ENCODE measurements at regions not wholly inside any gene's neighbourhood (a gene's known extent, or its start where the extent isn't known, plus 50 kb on each side); places are given as distances from the start of the nearest gene placed in this dataset.

GRCh38 chr11:111177037-111177871, 68.3 kb upstream of the POU2AF2 start:
- TF ChIP-seq CTCF (IDR thresholded peaks at IDR 0.05) (no peak), POLR2AphosphoS5 (IDR thresholded peaks at IDR 0.05; ENCODE audit: low read depth, low read length) (no peak), REST (IDR thresholded peaks at IDR 0.05; ENCODE audit: insufficient read depth in 1 of 2, low read depth in 2 of 2, low read length in 1 of 2) (no peak), TCF7L2 (IDR thresholded peaks at IDR 0.05; ENCODE audit: low read depth, low read length) (no peak)
